Stimulated activated naive B cell treated with anti-CD40 and anti-IgM and Interleukin-4, amounts not matched to agents 10 μg/mL and 1 μg/mL and 100 μg/mL, for 72 hours (primary cell): ENCODE measurements at regions not wholly inside any gene's neighbourhood (a gene's known extent, or its start where the extent isn't known, plus 50 kb on each side); places are given as distances from the start of the nearest gene placed in this dataset.
"Not testable (repeated sequence)": the region's sequence is repeated elsewhere in the genome, so short reads cannot be mapped to it uniquely, and the experiment has no call there.

Experiments used
- ATAC-seq, 2 donors: fragments of 150-1000 bp; cut with Tn5 transposase; replicated peaks; 2 replicates each; pipeline ENCODE4 v1.10.0; 2021; ENCODE audit warnings: moderate library complexity in 1 of 2
- DNase-seq: peaks from one replicate; pipeline ENCODE4 v3.0.0; 2021
- H3K27ac Mint-ChIP-seq: one replicate; pipeline ENCODE4 v1.8.0; 2022; ENCODE audit warnings: mild to moderate bottlenecking, mixed read lengths
- H3K27me3 Mint-ChIP-seq, 2 donors: one replicate each; pipeline ENCODE4 v1.8.0; 2022; ENCODE audit warnings: mixed read lengths in 2 of 2
- H3K36me3 Mint-ChIP-seq, 2 donors: one replicate each; pipeline ENCODE4 v1.8.0; 2022; ENCODE audit warnings: mixed read lengths in 2 of 2, mild to moderate bottlenecking in 1 of 2
- H3K4me1 Mint-ChIP-seq, 2 donors: one replicate each; pipeline ENCODE4 v1.8.0; 2022; ENCODE audit warnings: mixed read lengths in 2 of 2, mild to moderate bottlenecking in 1 of 2
- H3K4me3 Mint-ChIP-seq, 2 donors: one replicate each; pipeline ENCODE4 v1.8.0; 2022; ENCODE audit warnings: mild to moderate bottlenecking in 2 of 2, mixed read lengths in 2 of 2, moderate library complexity in 1 of 2
- H3K9me3 Mint-ChIP-seq, 2 donors: one replicate each; pipeline ENCODE4 v1.8.0; 2022; ENCODE audit warnings: mixed read lengths in 2 of 2, mild to moderate bottlenecking in 1 of 2

- Mint-ChIP-seq H3K4me3 (no peak overlapping the region), H3K4me1 (no peaks in the 10 kb centered on the region), H3K27me3 (no peaks in the 10 kb centered on the region), H3K27ac (no peak overlapping the region), H3K36me3 (no peaks in the 10 kb centered on the region), H3K9me3 (peaks cover 4 to 5% of the 10 kb centered on the region in 2 donors)
- no peak for DNase-seq
- ATAC-seq, result no peak
Observed at GRCh38 chr9:11163843-11164242, 551.0 kb upstream of the PTPRD start.

- H3K4me1 Mint-ChIP-seq, result no peaks in the 10 kb centered on the region
- H3K27me3 Mint-ChIP-seq, result no peaks in the 10 kb centered on the region
- H3K27ac Mint-ChIP-seq, result no peak overlapping the region
- DNase-seq, result no peak
- no peak overlapping the region for H3K4me3 Mint-ChIP-seq
- no peaks in the 10 kb centered on the region for H3K36me3 Mint-ChIP-seq
- peaks cover 0 to 9% of the 10 kb centered on the region in 2 donors for H3K9me3 Mint-ChIP-seq
- ATAC-seq, result no peak
Observed at GRCh38 chr9:11182001-11182400, 569.2 kb upstream of the PTPRD start.

DNA sequence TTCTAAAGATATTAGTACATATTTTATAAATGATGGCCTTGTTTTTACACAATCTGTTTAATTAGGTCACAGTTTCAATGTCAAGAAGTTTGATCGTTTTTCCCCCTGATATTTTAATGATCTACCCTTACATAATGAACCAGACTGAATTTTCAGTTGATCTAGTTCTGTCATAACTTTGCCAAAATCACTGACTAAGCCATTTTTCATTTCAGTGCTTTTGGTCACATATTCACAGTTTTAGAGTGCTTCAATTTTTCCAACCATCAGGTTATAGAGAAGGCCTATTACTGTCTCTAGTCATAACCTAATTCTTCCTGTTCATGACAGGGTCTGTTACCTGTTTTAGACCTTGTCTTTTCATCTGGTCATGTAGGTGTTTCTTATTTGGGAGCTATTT, 577.9 kb upstream of the PTPRD start:
- DNase-seq, result no peak
- Mint-ChIP-seq H3K4me1 (no peaks in the 10 kb centered on the region), H3K27me3 (no peaks in the 10 kb centered on the region), H3K9me3 (peaks cover 4 to 15% of the 10 kb centered on the region in 2 donors), H3K36me3 (no peaks in the 10 kb centered on the region), H3K27ac (no peak overlapping the region), H3K4me3 (no peak overlapping the region)
- no peak for ATAC-seq

DNA sequence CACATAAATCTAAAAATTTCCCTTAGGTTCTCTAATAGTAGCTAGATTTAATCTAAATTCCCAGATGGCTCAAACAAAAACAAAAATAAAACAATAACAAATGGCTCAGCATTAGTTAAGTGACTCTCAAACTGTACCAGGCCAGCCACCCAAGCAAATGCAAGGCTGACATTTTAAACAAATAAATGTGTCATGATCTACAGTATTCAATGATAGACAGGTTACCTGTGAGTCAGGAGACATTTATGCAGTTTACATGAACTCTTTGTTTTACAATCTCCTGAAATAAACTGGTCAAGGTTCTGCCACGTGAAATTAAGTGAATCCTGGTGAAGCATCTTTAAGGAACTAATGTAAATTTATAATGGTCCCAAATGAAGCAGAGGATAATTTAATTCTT, 580.2 kb upstream of the PTPRD start:
- H3K36me3 Mint-ChIP-seq, result no peaks in the 10 kb centered on the region
- no peak overlapping the region for H3K27ac Mint-ChIP-seq
- ATAC-seq (no peak), DNase-seq (no peak)
- H3K9me3 Mint-ChIP-seq, result peaks cover 6 to 14% of the 10 kb centered on the region in 2 donors
- H3K4me3 Mint-ChIP-seq, result no peak overlapping the region
- H3K27me3 Mint-ChIP-seq, result no peaks in the 10 kb centered on the region
- no peaks in the 10 kb centered on the region for H3K4me1 Mint-ChIP-seq

DNA sequence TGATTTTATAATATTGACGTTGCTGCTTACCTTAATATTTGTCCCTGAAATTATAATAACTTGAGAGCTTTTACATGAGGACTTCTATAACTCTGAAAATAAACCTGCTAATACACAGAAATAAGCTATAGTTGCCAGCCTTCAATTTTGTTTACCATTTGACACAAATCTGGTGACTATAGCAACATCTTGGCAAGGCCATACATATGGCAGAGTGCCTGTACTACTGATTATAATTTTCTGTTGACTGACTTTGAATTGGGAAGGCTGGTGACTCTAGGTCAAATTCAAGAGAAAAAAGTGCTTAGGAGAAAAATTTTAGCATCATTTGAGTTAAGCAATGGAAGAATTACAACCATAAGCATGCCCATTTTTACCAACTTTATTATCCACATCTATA, 581.4 kb upstream of the PTPRD start:
- Mint-ChIP-seq H3K36me3 (no peaks in the 10 kb centered on the region), H3K9me3 (peaks cover 7 to 10% of the 10 kb centered on the region in 2 donors), H3K27me3 (no peaks in the 10 kb centered on the region), H3K4me1 (no peaks in the 10 kb centered on the region), H3K4me3 (no peak overlapping the region), H3K27ac (no peak overlapping the region)
- no peak for ATAC-seq
- DNase-seq, result no peak

- not testable (repeated sequence) for H3K36me3 Mint-ChIP-seq, H3K27ac Mint-ChIP-seq, H3K9me3 Mint-ChIP-seq, H3K27me3 Mint-ChIP-seq, DNase-seq, H3K4me3 Mint-ChIP-seq, H3K4me1 Mint-ChIP-seq, ATAC-seq
Observed at GRCh38 chr9:11196840-11197365, 584.1 kb upstream of the PTPRD start.

DNA sequence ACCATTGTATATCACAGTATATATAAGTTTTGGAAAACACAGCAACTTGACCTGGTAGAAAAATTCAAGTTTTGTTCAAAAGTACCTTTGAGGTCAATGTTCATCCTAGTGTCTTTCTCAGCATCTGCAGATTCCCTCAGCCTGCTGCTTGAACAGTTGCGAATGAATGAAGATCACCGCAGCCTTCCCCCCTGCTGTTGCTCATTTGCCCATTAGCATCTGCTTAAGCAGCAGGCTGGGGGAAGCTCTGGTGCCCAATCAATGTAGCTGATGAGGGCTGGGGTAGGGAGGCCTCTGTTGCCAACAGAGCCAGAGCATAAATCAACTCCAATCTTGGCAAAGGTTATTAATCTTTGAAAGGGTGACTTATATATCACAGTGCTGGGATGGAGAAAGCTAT, 586.5 kb upstream of the PTPRD start:
- ATAC-seq (no peak), DNase-seq (no peak)
- Mint-ChIP-seq H3K4me1 (no peaks in the 10 kb centered on the region), H3K4me3 (no peak overlapping the region), H3K27ac (no peak overlapping the region), H3K36me3 (no peaks in the 10 kb centered on the region), H3K9me3 (peaks cover 4 to 5% of the 10 kb centered on the region in 2 donors), H3K27me3 (no peaks in the 10 kb centered on the region)

- Mint-ChIP-seq H3K4me1 (no peaks in the 10 kb centered on the region), H3K4me3 (no peak overlapping the region), H3K27me3 (no peaks in the 10 kb centered on the region), H3K27ac (no peak overlapping the region), H3K9me3 (peaks cover 0 to 4% of the 10 kb centered on the region in 2 donors), H3K36me3 (no peaks in the 10 kb centered on the region)
- no peak for DNase-seq
- no peak for ATAC-seq
Observed at GRCh38 chr9:11204521-11204920, 591.7 kb upstream of the PTPRD start.

GRCh38 chr9:11206925-11207324, 594.1 kb upstream of the PTPRD start:
- ATAC-seq (no peak), DNase-seq (no peak)
- H3K9me3 Mint-ChIP-seq, result peaks cover 0 to 4% of the 10 kb centered on the region in 2 donors
- no peak overlapping the region for H3K4me3 Mint-ChIP-seq
- H3K27ac Mint-ChIP-seq, result no peak overlapping the region
- no peaks in the 10 kb centered on the region for H3K4me1 Mint-ChIP-seq
- no peaks in the 10 kb centered on the region for H3K36me3 Mint-ChIP-seq
- H3K27me3 Mint-ChIP-seq, result no peaks in the 10 kb centered on the region

DNA sequence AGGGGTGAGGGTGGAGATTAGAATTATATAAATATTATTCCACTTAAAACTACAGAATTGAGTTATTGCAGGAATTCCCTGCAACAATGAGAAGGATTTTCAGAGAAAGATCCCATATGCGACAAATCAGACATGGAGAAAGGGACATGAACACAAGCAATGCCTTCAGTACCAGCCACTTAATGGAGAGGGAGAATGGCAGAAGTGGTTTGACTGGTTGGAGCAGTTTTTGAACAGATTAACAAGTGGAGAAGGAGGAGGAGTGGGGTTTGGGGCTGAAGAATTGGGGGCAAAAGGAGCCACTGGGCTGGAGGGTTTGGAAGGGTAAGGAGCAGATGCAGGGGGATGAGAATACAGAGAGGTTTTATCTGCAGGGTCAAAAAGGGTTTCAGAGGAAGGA, 620.9 kb upstream of the PTPRD start:
- Mint-ChIP-seq H3K36me3 (no peaks in the 10 kb centered on the region), H3K4me3 (no peak overlapping the region), H3K4me1 (no peaks in the 10 kb centered on the region), H3K27me3 (no peaks in the 10 kb centered on the region), H3K9me3 (peaks cover 6 to 24% of the 10 kb centered on the region in 2 donors), H3K27ac (no peak overlapping the region)
- ATAC-seq (no peak), DNase-seq (no peak)

- Mint-ChIP-seq H3K36me3 (no peaks in the 10 kb centered on the region), H3K27ac (no peak overlapping the region), H3K4me1 (no peaks in the 10 kb centered on the region), H3K4me3 (no peak overlapping the region), H3K9me3 (peaks cover 8 to 20% of the 10 kb centered on the region in 2 donors), H3K27me3 (no peaks in the 10 kb centered on the region)
- DNase-seq (no peak), ATAC-seq (no peak)
Observed at GRCh38 chr9:11235061-11235460, 622.3 kb upstream of the PTPRD start.

- Mint-ChIP-seq H3K4me3 (no peak overlapping the region), H3K36me3 (no peaks in the 10 kb centered on the region), H3K9me3 (peaks cover 8 to 15% of the 10 kb centered on the region in 2 donors), H3K27ac (no peak overlapping the region), H3K4me1 (no peaks in the 10 kb centered on the region), H3K27me3 (no peaks in the 10 kb centered on the region)
- no peak for DNase-seq
- peak; percentile 60 to 78 for ATAC-seq
Observed at GRCh38 chr9:11241779-11242178, 629.0 kb upstream of the PTPRD start.

GRCh38 chr9:11257992-11258391, 645.2 kb upstream of the PTPRD start:
- Mint-ChIP-seq H3K4me3 (no peak overlapping the region), H3K9me3 (peaks cover 3 to 12% of the 10 kb centered on the region in 2 donors), H3K4me1 (no peaks in the 10 kb centered on the region), H3K27ac (no peak overlapping the region), H3K36me3 (no peaks in the 10 kb centered on the region), H3K27me3 (no peaks in the 10 kb centered on the region)
- DNase-seq, result no peak
- no peak for ATAC-seq

GRCh38 chr9:11269036-11269435, 656.2 kb upstream of the PTPRD start:
- H3K27ac Mint-ChIP-seq, result no peak overlapping the region
- no peaks in the 10 kb centered on the region for H3K4me1 Mint-ChIP-seq

GRCh38 chr9:11275158-11275695, 662.4 kb upstream of the PTPRD start:
- Mint-ChIP-seq H3K4me1 (no peaks in the 10 kb centered on the region), H3K27ac (no peak overlapping the region), H3K4me3 (no peak overlapping the region), H3K9me3 (peaks cover 6 to 7% of the 10 kb centered on the region in 2 donors), H3K27me3 (no peaks in the 10 kb centered on the region), H3K36me3 (no peaks in the 10 kb centered on the region)
- ATAC-seq, result no peak
- DNase-seq, result no peak

More at GRCh38 chr9:11269036-11269435, 656.2 kb upstream of the PTPRD start:
- DNase-seq (no peak), ATAC-seq (no peak)
- Mint-ChIP-seq H3K4me3 (no peak overlapping the region), H3K9me3 (peaks cover 8 to 16% of the 10 kb centered on the region in 2 donors), H3K36me3 (no peaks in the 10 kb centered on the region), H3K27me3 (no peaks in the 10 kb centered on the region)

- ATAC-seq (no peak), DNase-seq (no peak)
- Mint-ChIP-seq H3K4me3 (no peak overlapping the region), H3K27ac (no peak overlapping the region), H3K4me1 (no peaks in the 10 kb centered on the region), H3K27me3 (no peaks in the 10 kb centered on the region), H3K9me3 (peaks cover 2 to 11% of the 10 kb centered on the region in 2 donors), H3K36me3 (no peaks in the 10 kb centered on the region)
Observed at GRCh38 chr9:11312966-11313365, 700.2 kb upstream of the PTPRD start.
